ENCODE measurements at regions not wholly inside any gene's neighbourhood (a gene's known extent, or its start where the extent isn't known, plus 50 kb on each side); places are given as distances from the start of the nearest gene placed in this dataset.

DNA sequence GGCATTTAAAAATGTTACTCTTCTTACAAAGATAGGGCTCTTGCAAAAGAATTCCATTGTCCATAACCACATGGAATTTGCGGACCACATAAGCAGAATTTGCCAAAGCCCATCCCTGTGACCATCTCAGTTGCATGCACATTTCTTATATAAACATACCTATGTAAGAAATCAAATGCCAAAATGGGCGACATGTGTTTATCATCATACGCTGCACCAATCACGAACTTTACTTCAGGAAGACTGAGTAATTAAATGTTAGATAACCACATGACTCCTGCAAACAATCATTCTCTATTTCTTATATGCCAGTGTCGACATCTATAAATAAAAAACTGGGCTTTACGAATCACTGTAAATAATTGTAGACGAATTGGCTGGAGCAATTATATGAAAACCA is 186.1 kb upstream of the RBMS1 start:
- no peak for DNase-seq (ENCODE audit: low spot score)

DNA sequence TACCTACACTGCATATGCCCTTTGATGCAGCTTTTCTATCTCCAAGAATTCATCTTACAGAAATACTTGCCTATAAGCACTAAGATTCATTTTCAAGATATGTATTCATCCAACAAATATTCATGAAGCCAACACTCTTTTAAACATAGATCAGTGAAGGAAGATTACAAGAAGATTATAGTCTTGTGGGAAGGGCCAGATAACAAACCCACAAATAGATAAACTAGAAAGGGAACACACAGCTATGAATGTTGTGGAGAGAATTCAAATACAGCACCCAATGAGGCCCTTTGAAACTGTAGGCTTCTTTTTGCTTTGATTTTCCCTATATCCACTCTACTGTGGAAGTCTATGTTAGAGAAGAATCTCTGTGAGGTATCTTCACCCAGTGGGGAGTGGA is 186.7 kb upstream of the RBMS1 start:
- no peak for DNase-seq (ENCODE audit: low spot score)

DNA sequence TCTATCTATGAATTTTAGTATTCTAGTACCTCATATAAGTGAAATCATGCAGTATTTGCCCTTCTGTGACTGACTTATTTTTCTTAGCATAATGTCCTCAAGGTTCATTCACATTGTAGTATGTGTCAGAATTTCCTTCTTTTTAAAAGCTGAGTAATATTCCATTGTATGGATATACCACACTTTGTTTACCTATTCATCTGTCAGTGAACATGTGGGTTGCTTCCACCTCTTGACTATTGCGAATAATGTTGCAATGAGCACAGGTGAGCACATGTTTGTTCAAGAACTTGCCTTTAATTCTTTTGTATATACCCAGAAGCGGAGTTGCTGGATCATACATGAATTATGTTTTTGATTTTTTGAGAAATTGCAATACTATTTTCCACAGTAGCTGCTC is 187.4 kb upstream of the RBMS1 start:
- no peak for DNase-seq (ENCODE audit: low spot score)

DNA sequence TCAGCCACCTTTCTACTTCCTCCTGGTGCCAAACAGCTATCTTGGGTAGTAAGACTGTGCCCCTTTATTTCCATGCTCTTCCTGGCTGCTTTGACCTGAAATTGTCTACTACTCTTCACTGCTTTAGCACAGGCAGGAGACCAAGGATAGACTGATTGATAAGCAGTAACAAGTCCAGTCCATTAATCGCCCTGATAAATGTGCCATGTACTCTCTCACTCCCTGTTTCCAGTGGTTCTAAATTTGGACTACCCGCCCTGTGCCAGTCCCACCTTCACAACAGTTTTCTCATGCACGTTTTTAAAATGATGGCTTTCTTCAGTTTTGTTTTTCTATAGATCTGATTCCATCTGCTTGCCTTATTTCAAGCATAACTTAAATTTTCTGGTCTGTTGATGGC is 189.6 kb upstream of the RBMS1 start:
- no peak for DNase-seq (ENCODE audit: low spot score)

DNA sequence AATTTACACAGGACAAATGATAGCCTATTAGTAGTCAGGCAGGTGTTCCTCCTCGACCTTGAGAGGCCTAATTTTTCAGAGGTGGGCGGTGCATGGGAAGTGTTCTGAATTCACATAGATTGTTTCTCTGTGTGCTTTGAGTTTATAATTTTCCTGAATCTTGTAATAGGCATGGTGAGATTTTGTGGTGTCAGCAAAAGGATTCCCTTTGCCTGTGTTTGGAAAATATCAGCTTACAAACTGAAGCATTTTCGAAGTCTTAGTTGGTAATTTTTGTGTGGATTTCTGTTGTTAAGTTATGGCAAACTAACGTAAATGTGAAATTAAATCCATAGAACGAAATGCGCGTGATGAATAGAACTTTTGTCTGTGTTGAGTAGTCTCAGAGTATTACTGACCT is 194.0 kb upstream of the RBMS1 start:
- DNase-seq (ENCODE audit: low spot score): no peak

DNA sequence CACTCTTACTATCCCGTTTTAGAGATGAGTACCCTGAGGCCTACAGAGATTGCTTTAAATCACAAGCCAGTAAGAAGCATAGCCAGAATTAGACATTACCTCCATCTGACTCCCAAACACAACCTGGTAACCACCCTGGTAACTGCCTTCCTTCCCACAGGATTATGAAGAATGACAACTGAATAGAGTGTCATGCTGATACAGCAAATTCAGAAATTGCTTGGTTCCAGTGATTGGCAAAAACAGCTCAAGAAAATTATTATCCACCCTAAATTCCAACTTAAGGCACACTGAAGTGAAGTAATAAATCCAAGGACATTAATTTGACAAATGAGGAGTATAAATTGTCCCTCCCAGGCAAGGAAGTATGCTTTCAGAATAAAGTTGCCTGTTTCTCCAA is 195.8 kb upstream of the RBMS1 start:
- DNase-seq (ENCODE audit: low spot score): no peak

DNA sequence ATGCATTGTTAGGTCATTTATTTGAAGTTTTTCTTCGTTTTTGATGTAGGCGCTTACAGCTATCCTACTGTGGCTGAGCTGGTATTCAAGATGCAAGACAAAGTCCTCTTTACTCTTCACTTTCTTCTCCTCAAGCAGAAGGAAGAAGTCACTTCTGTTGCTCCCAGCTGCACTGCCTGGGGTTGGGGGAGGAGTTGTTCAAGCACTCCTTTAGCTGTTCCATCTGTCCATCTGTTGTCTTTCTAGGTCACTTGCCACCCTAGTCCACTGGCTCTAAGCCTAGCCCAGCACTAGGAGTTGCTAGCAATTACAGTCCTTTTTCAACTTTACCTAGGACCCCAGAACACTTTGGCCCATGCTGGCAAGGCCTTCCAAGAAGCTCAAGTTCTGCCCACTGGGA is 200.6 kb upstream of the RBMS1 start:
- DNase-seq (ENCODE audit: low spot score): no peak

DNA sequence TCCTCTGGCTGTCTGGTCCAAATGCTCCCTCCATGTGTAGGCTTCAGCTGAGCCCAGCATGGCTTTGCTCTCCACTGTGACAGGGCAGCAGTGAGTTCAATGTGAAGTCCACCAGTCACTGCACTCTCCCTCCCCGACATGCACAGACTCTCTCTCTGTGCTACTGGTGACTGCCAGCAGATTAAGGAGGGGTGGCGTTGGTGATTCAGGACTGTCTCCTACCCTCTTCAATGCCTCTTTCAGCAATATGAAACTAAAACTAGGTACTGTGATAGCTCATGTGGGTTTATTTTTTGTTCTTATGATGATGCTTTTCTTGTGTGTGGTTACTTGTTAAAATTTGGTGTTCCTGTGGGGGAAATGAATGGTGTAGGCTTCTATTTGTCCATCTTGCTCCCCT is 201.0 kb upstream of the RBMS1 start:
- no peak for DNase-seq (ENCODE audit: low spot score)

DNA sequence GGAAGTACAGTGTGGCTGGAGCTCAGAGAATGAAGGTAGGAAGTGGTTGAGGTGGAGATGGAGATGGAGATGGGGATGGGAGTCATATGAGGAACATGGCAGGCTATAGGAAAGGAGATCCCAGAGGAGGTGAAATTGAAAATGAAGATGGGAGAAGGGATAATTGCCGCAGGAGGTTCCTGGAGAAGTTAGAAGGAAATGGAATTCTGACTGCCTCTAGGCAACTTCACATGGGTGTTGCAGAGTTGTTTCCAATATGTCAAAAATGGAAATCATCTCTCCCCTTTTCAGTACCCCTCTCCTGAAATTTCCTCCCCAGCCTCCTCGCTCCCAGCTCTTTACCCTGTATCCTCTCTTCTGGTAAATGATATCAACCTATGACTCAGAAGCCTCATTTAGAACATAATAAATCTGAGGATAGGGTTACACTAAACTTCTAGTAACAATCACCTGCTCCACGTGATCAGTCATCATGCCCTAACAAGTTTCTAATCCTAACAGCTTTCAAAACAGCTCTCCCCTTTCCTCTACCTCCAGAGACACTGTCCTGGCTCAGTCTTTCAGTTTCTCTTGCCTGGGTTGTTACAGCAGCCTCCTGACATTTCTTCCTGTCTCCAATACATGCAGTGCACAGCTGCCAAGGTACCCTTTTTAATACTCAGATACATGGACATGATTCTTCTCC is 201.9 kb upstream of the RBMS1 start:
- no peak for DNase-seq (ENCODE audit: low spot score)

DNA sequence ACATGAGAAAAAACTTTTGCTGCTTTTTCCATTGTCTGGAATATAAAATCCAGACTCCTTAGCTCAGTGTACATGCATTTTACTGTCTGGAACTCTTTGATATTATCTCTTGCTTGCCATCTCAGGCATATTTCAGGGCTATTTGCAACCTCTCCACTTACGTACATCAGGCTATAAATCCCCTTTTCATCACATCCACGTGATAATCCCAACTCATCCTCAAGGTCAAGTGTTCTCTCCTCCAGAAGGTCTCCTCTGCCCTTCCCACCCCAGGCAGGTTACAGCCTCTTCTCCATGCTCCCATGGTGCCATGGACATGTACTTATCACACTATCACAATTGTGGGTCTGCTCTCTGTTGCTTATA is 202.5 kb upstream of the RBMS1 start:
- DNase-seq (ENCODE audit: low spot score): no peak

DNA sequence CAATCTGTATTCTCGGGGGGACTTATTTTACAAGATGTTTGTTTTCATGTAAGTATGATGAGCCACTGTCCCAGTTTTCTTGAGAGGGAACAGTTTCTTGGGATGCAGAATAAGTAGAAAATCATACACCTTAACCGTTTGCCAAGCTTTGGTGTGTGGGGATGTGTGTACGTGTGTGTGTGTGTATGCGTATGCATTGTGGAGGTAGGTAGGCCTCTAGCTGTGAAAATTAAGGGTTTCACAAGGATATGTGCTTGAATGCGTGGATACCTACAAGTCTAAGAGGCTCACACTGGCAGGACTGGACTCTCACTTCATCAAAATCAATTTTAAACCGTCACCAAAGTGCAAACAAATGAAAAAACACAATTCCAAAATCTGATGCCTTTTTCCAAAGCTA is 204.2 kb upstream of the RBMS1 start:
- DNase-seq (ENCODE audit: low spot score): no peak

DNA sequence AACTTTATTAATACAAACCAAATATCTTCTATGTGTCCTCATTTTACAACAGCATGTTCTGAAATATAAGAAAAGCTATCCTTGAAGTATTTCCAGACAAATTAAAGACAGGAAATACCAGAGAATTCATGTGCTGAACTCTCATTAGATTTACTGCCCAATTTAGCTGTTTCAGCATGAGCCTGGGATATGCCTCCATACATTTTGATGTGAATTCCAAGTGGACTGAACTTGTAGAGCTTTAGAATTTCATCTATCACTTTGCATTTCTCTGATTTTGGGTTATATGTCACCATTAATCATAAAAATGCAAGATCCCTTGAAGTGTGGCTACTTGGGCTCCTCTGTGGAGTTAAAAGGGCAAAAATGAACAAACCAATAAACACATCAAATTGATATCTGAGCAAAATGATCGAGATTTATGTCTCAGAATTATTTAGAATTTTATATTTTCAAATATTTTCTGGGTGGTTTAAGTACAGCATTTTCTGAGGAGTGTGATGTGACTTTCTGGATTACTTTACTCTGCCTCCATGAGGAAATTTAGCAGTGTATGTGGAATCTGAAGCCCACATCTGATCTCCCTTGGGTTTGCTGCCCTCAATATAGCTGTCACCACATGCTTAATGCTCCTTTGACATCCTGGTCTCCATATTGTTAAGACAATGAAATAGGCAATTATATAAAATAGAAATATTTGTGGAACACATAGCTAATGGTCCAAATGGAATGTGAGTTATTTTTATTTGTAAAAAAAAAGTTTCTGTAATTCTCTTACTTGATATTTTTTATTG is 206.6 kb upstream of the RBMS1 start:
- no peak for DNase-seq (ENCODE audit: low spot score)

DNA sequence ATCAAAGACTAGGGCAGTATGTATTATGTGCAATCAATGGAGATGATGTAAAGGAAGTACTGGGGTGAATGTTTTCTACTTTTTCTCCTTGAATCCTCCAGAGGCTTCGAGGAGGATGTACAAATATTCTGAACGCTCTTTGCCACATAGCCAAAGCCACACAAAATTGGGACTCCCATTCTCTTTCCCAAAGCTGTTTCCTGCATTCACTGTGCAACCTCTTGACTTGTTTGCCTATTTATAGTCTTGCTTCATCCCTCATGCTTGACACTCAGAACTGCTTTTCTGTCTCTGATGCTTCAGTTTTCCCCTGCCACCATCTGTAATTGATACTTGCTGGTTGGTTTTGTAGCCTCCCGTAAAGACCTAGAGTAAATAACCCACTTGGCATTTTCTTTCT is 208.2 kb upstream of the RBMS1 start:
- DNase-seq (ENCODE audit: low spot score): no peak

DNA sequence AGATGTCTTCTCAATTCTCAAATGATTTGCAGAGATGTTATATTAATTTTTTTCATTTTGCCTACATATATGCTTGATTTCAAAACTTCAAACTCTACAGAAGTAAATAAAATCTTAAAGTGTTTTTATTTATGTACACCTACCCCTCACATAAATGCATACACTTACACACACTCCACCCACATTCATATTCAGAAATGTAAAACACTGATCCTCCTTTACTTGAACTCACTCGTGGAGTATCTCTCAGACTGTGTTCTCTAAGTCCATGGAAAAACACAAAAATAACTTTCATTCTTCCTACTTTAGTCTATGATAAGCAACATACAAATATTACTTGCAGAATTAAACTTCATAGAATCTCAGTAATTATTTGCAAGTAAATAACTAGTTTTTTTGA is 209.1 kb upstream of the RBMS1 start:
- no peak for DNase-seq (ENCODE audit: low spot score)

DNA sequence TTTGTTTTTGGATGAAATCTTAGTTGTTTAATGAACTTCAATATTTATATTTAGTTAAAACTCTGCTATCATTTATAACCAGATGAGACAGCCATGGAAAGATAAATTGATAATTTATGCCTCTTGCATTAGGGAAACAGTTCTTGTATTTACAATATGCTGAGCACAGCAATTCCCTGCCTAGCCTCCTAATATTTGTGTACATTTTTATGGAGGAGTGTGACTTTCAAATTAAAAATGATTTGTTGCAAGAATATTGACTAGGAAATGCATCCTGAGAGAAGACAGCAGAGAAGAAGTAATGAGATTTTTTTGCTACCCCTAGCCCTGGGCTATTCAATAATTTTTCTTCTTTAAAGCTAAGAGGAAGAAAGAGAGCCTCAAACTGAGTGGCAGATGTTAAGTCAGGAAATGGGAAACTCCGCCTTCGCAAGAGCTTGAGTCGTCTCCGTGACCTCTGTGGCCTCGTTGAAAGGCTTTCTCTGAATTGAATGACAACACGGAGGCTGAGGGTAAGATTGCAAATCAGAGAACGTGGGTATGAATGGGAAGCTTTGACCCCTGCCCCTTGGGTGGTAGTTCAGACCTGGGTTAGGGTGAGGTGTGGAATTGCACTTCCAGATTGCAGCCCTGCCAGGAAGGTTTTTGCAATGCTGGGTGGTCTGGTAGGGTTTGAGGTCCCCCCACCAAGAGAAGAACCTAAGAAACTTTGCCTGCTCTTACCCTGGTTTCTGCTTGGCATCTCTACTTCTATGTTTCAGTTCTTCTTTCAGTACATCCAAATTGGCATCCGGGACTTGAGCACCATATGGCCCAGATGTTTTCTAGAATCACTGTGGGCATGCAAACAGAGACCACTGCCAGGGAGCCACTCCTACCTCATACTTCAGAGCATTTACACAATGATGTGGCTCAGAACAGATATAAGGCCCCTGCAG is 210.3 kb upstream of the RBMS1 start:
- DNase-seq (ENCODE audit: low spot score): peak; percentile 5

DNA sequence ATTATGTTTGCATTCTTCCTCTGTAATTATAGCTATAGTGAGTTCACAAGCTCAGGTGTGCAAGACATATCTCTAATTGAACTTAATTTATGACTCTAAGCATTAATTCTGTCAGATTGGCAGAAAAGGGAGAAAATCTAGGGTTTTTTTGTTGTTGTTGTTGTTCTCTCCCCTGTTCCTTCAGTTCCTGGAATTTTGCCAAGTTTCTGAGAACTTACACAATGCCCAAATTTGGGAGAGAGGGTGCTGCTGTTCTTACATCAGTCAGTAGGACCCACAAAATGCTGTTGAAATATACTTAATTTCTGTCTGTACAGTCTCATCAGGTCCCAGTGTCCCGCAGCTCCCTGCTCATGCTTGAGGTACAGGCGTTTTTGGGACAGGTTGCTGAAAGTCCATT is 221.8 kb upstream of the RBMS1 start:
- no peak for DNase-seq (ENCODE audit: low spot score)

DNA sequence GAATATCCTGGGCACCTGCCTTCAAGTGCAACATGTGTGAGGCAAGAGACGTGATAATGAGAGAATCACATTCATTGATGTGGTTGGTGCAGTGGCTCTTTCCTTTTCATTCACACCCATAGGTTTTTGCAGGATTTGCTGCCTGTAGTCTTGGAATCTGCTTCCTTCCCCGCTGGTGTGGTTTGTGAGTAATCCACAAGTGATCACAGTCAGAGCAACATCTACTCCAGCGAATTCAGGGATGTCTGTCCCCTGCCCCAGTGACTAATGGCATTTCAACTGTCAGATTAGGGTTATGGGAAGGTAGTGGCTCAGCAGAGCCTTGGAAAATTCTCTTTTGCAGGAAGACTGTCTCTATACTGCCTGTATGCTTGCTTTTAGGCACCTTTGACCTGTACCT is 225.5 kb upstream of the RBMS1 start:
- no peak for DNase-seq (ENCODE audit: low spot score)

DNA sequence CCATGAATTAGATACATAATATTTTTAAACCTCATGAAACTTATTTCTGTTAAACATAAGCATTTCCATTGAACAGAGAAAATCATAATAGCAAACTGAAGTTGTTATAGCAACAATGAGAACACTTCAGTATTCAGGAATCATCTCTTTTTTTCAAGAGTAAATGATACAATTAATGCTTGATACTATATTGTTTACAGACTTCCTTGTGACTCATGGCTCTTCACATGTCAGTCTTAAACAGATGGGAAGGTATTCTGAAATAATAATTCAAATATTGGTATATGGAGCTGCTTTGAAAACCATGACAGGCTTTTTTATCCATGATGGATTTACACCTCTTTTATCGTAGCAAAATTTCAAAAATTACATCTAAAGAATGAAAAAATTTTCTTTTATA is 226.5 kb upstream of the RBMS1 start:
- DNase-seq (ENCODE audit: low spot score): no peak

DNA sequence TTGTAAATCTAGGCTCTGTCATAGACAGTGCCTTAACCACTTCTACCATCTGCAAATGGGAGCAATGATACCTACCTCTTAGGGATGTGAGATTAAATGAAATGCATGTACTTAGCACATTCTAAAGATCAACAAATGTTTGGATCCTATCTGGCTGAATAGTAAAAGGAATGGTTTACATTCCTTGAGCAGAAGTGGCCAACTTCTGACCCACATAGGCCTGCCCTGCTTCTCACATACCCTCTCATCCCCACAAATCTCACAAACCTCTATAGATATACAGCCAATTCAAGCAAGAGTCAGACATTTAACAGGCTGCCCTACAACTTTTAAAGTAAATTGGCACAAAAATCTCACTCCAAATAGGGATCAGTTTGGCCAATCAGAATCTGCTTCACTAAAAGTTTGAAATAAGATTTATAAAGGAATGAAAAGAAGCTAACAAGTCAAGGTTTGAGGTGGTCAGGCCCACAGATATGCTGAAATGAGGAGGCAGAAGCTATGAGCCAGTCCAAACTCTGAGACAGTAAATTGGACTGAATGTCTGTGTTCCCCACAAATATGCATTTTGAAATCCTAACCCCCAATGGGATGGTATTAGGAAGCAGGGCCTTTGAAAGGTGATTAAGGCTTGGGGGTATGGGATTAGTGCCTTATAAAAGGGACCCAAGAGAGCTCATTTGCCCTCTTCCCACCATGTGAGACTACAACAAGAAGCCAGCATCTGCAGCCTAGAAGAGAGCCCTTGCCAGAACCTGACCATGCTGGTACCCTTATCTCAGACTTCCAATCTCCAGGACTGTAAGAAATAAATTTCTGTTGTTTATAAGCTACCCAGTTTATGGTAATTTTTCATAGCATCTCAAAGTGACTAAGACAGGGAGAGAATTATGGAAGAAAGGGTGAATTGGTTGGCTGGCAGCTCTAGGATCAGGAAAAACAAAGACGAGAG is 227.8 kb upstream of the RBMS1 start:
- DNase-seq (ENCODE audit: low spot score): no peak

DNA sequence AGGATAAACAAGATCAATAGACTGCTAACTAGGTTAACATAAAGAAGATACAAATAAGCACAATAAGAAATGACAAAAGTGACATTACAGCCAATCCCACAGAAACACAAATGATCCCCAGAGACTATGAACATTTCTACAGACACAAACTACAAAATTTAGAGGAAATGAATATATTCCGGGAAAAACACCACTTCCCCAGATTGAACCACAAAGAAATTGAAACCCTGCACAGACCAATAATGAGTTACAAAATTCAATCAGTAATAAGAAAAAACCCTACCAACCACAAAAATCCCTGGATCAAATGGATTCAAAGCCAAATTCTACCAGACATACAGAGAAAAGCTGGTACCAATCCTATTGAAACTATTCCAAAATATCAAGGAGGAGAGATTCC is 232.4 kb upstream of the RBMS1 start:
- DNase-seq (ENCODE audit: low spot score): no peak

DNA sequence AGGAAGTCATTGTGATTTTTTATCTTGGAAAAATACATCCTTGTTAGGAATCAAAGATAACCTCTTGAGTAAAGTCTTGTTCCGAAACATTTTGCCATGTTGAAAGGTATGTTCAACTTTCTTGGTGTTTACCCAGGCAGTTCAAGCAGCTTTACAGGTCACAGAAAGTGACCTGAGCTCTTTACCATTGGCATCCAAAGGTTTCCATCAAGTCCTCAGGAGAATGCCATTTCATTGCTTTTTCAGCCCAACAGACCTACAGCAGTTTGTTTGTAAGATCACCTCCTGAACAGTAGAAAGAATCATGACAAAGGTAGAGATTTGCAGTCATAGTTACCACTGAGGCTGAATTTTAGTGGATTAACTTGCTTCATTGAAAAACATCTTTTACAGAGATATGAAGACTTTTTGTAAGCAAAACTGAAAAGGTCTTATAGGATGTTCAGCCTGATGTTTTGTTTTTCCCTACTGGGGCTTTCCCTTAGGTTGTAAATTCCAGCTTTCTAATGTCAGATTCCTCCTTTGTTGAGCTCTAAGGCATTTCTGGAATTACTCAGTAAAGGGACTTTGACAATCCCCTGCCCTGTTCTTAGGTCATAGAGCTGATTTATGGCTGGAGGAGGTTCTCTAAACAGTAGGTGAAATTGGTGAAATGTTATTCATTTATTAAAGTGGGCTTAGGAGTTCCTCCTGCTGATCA is 236.8 kb upstream of the RBMS1 start:
- no peak for DNase-seq (ENCODE audit: low spot score)

Measured in globus pallidus (tissue), 1 donor.